Astrocyte of the spinal cord (primary cell): ENCODE measurements at regions not wholly inside any gene's neighbourhood (a gene's known extent, or its start where the extent isn't known, plus 50 kb on each side); places are given as distances from the start of the nearest gene placed in this dataset.
"Not testable (repeated sequence)": the region's sequence is repeated elsewhere in the genome, so short reads cannot be mapped to it uniquely, and the experiment has no call there.

ENCODE experiments used
- DNase-seq: peaks from one replicate; pipeline ENCODE4 v3.0.0; 2011; ENCODE audit warnings: low read depth, low spot score
- H3K4me3 ChIP-seq: 2 replicates; pipeline ENCODE4 v1.5.1; 2011; ENCODE audit warnings: low read depth, mild to moderate bottlenecking, low read length, moderate library complexity
- in situ Hi-C: cut with HindIII; loops from 2 replicates; pipeline ENCODE4 v1.10.0; 2017; ENCODE audit warnings: low sequenced_read_pairs
- TF ChIP-seq, protein P1 (sequence below): IDR thresholded peaks from 2 replicates; pipeline ENCODE4 v1.5.1; 2012; ENCODE audit warnings: low read depth, mild to moderate bottlenecking, low read length, inconsistent platforms

DNA sequence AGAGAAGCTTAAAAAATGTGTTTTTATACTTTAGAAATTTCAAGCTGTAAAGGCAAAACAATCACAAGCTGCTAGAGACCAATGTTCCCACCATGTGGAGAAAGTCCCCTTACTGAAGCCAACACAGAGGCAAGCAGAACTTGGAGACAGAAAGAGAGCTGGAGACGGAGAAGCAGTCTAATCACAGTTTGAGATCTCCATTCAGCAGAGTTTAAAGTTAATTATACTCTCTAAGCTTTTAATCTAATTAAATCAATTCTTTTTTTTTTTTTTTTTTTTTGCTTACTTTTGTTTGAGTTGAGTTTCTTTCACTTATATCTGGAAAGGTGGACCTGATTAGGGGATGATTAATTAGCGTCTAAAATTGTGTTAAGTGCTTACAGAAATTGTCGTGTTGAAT is 1534.3 kb downstream of the MAT2B start:
- no peak overlapping the region for H3K4me3 ChIP-seq
- TF ChIP-seq, protein P1, sequence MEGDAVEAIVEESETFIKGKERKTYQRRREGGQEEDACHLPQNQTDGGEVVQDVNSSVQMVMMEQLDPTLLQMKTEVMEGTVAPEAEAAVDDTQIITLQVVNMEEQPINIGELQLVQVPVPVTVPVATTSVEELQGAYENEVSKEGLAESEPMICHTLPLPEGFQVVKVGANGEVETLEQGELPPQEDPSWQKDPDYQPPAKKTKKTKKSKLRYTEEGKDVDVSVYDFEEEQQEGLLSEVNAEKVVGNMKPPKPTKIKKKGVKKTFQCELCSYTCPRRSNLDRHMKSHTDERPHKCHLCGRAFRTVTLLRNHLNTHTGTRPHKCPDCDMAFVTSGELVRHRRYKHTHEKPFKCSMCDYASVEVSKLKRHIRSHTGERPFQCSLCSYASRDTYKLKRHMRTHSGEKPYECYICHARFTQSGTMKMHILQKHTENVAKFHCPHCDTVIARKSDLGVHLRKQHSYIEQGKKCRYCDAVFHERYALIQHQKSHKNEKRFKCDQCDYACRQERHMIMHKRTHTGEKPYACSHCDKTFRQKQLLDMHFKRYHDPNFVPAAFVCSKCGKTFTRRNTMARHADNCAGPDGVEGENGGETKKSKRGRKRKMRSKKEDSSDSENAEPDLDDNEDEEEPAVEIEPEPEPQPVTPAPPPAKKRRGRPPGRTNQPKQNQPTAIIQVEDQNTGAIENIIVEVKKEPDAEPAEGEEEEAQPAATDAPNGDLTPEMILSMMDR: no peak
- in situ Hi-C loops: no loop called here
- DNase-seq: no peak

DNA sequence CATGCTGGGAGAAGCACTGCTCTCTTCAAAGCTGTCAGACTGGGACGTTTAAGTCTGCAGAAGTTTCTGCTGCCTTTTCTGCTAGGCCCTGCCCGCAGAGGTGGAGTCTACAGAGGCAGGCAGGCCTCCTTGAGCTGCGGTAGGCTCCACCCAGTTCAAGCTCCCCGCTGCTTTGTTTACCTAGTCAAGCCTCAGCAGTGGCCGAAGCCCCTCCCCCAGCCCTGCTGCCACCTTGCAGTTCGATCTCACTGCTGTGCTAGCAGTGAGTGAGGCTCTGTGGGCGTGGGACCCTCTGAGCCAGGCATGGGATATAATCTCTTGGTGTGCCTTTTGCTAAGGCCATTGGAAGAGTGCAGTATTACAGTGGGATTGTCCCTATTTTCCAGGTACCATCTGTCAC is 1540.5 kb downstream of the MAT2B start:
- H3K4me3 ChIP-seq, DNase-seq, in situ Hi-C loops: not testable (repeated sequence)

DNA sequence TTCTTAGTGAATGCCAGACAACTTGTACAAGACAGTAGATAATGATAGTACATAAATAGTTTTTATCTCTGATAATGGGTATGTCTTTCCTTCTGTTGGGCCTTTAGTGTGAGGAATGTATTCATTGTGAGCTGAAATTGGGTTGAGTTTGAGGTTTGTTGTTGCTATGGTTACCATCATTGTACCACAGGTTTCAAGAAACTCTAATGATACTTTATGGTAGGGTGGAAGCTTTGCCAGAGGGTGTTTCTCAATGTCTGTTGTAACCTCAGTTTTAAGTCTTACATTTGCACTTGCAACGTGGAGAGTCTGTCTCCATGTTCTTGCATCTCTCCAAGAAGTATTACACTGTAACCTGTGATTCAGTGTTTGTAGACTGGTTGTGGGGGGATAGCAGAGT is 1550.1 kb downstream of the MAT2B start:
- DNase-seq: peak; percentile 1
- TF ChIP-seq, protein P1: no peak
- in situ Hi-C loops: no loop called here
- H3K4me3 ChIP-seq: no peak overlapping the region

DNA sequence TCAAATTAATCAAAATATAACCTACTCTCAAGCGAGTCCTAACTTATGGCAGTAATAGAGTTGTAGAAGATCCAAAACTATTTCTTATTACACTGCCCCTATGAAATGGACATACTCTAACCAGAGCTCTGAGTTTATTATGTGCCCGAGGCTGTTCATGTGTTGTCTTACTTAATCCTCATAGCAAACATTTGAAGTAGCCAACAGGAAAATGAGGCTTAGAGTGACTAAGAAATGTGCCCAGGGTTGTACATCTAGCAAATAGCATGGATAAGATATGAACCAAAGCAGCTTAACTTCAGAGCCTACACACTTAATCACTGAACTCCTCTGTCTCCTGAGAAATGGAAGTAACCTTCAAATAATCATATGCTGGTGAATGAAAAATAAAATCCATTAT is 1551.7 kb downstream of the MAT2B start:
- no peak for DNase-seq
- H3K4me3 ChIP-seq: no peak overlapping the region
- TF ChIP-seq, protein P1: no peak
- in situ Hi-C loops: no loop called here

DNA sequence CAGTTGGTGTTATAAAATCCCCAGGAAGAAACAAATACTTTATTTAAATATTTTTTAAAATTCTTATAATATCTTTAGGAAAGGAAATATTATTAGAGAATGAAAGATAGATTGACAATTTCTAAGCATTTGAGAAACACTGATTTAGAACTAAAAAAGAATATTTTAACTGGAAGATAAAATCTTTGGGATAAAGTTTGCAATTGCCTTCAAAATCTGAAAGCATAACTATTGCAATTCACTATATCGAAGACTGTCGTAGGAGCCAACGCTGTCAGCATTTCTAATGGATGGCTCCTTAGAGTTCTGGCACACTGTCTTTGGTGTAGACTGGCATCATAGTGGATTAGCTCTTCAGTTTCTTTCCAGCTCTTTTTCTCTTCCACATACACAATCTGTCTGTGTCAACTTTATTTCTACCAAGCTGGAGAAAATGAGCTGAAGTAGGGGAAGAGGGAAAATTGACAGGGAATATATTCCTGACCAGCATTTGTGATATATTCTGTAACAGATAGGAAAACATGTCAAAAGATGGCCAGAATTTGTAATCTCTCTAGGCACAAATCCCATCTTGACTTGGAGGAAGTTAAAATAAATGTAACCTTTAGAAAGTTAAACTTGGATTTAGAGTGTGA is 1561.4 kb downstream of the MAT2B start:
- in situ Hi-C loops: no loop called here
- no peak overlapping the region for H3K4me3 ChIP-seq
- no peak for DNase-seq
- TF ChIP-seq, protein P1: no peak

DNA sequence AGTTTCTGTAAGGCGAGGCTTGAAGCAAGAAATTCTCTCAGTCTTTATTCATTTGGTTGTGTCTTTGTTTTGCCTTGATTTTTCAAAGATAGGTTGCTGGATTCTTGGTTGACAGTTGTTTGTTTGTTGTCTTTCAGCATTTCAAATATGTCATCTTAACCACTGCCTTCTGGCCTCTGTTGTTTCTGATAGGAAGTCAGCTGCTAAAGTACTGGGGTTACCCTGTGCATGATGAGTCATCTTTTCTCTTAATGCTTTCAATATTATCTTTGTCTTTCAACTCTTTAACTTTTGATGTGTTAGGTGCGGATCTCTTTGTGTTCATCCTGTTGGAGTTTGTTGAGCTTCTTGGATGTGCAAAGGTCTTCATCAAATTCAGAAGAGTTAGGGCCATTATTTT is 1571.3 kb downstream of the MAT2B start:
- no peak for DNase-seq
- in situ Hi-C loops: no loop called here
- TF ChIP-seq, protein P1: no peak
- no peak overlapping the region for H3K4me3 ChIP-seq

DNA sequence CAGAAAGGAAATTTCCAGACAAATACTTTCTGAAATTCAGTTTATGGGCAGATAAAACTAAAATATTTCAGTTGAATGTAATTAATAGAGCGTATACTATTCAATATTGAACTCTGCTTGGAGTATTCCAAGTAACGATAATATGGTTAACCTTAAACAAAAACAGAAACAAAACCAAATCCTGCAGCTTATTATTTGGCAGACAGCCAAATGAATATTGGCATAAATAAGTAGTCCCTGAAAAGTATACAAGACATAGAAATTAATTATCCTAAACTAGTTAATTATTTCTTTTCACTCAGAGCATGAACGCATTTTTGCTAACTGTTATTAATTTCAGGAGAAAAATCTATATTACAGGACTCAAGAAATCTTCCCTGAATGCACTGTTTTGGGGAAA is 1574.0 kb downstream of the MAT2B start:
- in situ Hi-C loops: no loop called here
- TF ChIP-seq, protein P1: no peak
- H3K4me3 ChIP-seq: no peak overlapping the region
- no peak for DNase-seq
